ENCODE measurements at regions not wholly inside any gene's neighbourhood (a gene's known extent, or its start where the extent isn't known, plus 50 kb on each side); places are given as distances from the start of the nearest gene placed in this dataset.

- DNase-seq (ENCODE audit: low spot score) (no peak), ATAC-seq (no peak)
- Mint-ChIP-seq H3K9me3 (no peaks in the 10 kb centered on the region), H3K36me3 (ENCODE audit: low read depth) (no peaks in the 10 kb centered on the region), H3K27ac (no peak overlapping the region), H3K4me3 (no peak overlapping the region), H3K27me3 (ENCODE audit: insufficient read depth, low read depth, poor library complexity) (no peaks in the 10 kb centered on the region), H3K4me1 (peaks cover 25% of the 10 kb centered on the region)
- H3K27me3 ChIP-seq (ENCODE audit: insufficient read depth): no peaks in the 10 kb centered on the region
- no peaks in the 10 kb centered on the region for H3K79me2 ChIP-seq (replicated peaks; ENCODE audit: insufficient read depth)
- H2AFZ ChIP-seq: no peak overlapping the region
- TF ChIP-seq POLR2AphosphoS5 (IDR thresholded peaks at IDR 0.05; ENCODE audit: low read depth) (no peak), NANOG (IDR thresholded peaks at IDR 0.05; ENCODE audit: borderline replicate concordance) (no peak), ZNF462 (CRISPR knock-in tag; IDR thresholded peaks at IDR 0.05) (no peak), EZH2phosphoT487 (IDR thresholded peaks at IDR 0.05; ENCODE audit: unreplicated experiment) (no peak)
- H3K9me2 ChIP-seq (ENCODE audit: insufficient read depth): no peaks in the 10 kb centered on the region
- H3K27ac ChIP-seq (ENCODE audit: low read depth): no peak overlapping the region
- H3K4me1 ChIP-seq (ENCODE audit: insufficient read depth): no peaks in the 10 kb centered on the region
- H3F3A ChIP-seq (replicated peaks; ENCODE audit: low read depth): no peaks in the 10 kb centered on the region
- no peaks in the 10 kb centered on the region for H3K36me3 ChIP-seq (ENCODE audit: insufficient read depth)
- no peak overlapping the region for H3K4me2 ChIP-seq
- no peak overlapping the region for H3K4me3 ChIP-seq
- H4K20me1 ChIP-seq (replicated peaks; ENCODE audit: insufficient read depth): no peaks in the 10 kb centered on the region
These were observed 393.6 kb upstream of the GOLIM4 start for GRCh38 chr3:168489301-168489700.

GRCh38 chr3:168485936-168486335 lies 390.2 kb upstream of the GOLIM4 start:
- Histone ChIP-seq H3K27ac (ENCODE audit: low read depth) (no peak overlapping the region), H3K4me2 (no peak overlapping the region), H3K36me3 (ENCODE audit: insufficient read depth) (no peaks in the 10 kb centered on the region), H3K27me3 (ENCODE audit: insufficient read depth) (no peaks in the 10 kb centered on the region), H3F3A (replicated peaks; ENCODE audit: low read depth) (no peaks in the 10 kb centered on the region), H3K9me2 (ENCODE audit: insufficient read depth) (no peaks in the 10 kb centered on the region), H4K20me1 (replicated peaks; ENCODE audit: insufficient read depth) (no peaks in the 10 kb centered on the region), H2AFZ (no peak overlapping the region), H3K79me2 (replicated peaks; ENCODE audit: insufficient read depth) (no peaks in the 10 kb centered on the region), H3K4me1 (ENCODE audit: insufficient read depth) (no peaks in the 10 kb centered on the region), H3K4me3 (no peak overlapping the region)
- H3K27ac Mint-ChIP-seq: no peak overlapping the region
- H3K9me3 Mint-ChIP-seq: no peaks in the 10 kb centered on the region
- H3K4me1 Mint-ChIP-seq: peaks cover 18% of the 10 kb centered on the region
- ATAC-seq (no peak), DNase-seq (ENCODE audit: low spot score) (no peak)
- H3K36me3 Mint-ChIP-seq (ENCODE audit: low read depth): no peaks in the 10 kb centered on the region
- no peak overlapping the region for H3K4me3 Mint-ChIP-seq
- H3K27me3 Mint-ChIP-seq (ENCODE audit: insufficient read depth, low read depth, poor library complexity): no peaks in the 10 kb centered on the region
- TF ChIP-seq ETS1 (IDR thresholded peaks at IDR 0.05) (no peak), JUNB (IDR thresholded peaks at IDR 0.05; ENCODE audit: unreplicated experiment) (no peak), EZH2phosphoT487 (IDR thresholded peaks at IDR 0.05; ENCODE audit: unreplicated experiment) (no peak), EZH2 (IDR thresholded peaks at IDR 0.05; ENCODE audit: low read depth, unreplicated experiment) (no peak), ZNF331 (CRISPR knock-in tag; IDR thresholded peaks at IDR 0.05; ENCODE audit: low read depth) (no peak)

Measured in GM23338 (cell line).